SK-N-SH treated with all-trans-retinoic acid at 6 μM for 48 hours (cell line): ENCODE measurements at regions not wholly inside any gene's neighbourhood (a gene's known extent, or its start where the extent isn't known, plus 50 kb on each side); places are given as distances from the start of the nearest gene placed in this dataset.

Experiments used
- GLIS3 ChIP-seq: fragments of 250-450 bp; sonication (Bioruptor Pico); IDR thresholded peaks from 2 replicates; pipeline ENCODE4 v1.5.0; 2020; ENCODE audit warnings: mild to moderate bottlenecking, moderate library complexity
- ISL1 ChIP-seq: fragments of 250-450 bp; sonication (Bioruptor Pico); IDR thresholded peaks from 2 replicates; pipeline ENCODE4 v2.1.2; 2022; ENCODE audit warnings: mild to moderate bottlenecking, moderate library complexity
- OSR1 ChIP-seq: fragments of 250-450 bp; sonication (Bioruptor Pico); IDR thresholded peaks from 2 replicates; pipeline ENCODE4 v1.8.0; 2022; ENCODE audit warnings: moderate library complexity, mild to moderate bottlenecking, inconsistent platforms
- RARB ChIP-seq: fragments of 250-450 bp; sonication (Bioruptor Pico); IDR thresholded peaks from 2 replicates; pipeline ENCODE4 v1.8.0; 2021; ENCODE audit warnings: mild to moderate bottlenecking, moderate library complexity
- SNAI2 ChIP-seq: fragments of 250-450 bp; sonication (Bioruptor Pico); IDR thresholded peaks from 2 replicates; pipeline ENCODE4 v1.5.0; 2020; ENCODE audit warnings: mild to moderate bottlenecking, moderate library complexity
- TOX ChIP-seq: fragments of 250-450 bp; sonication (Bioruptor Pico); IDR thresholded peaks from 2 replicates; pipeline ENCODE4 v1.8.0; 2021; ENCODE audit warnings: mild to moderate bottlenecking, moderate library complexity, borderline replicate concordance
- ZC3H10 ChIP-seq: fragments of 250-450 bp; sonication (Bioruptor Pico); IDR thresholded peaks from 2 replicates; pipeline ENCODE4 v1.5.1; 2021; ENCODE audit warnings: mild to moderate bottlenecking, moderate library complexity
- ZFP3 ChIP-seq: fragments of 250-450 bp; sonication (Bioruptor Pico); IDR thresholded peaks from 2 replicates; pipeline ENCODE4 v1.5.0; 2020; ENCODE audit warnings: mild to moderate bottlenecking, moderate library complexity
- ZFP30 ChIP-seq: fragments of 450-650 bp; formaldehyde crosslinking; IDR thresholded peaks from 2 replicates; pipeline ENCODE4 v1.5.0; 2022; ENCODE audit warnings: mild to moderate bottlenecking, moderate library complexity
- ZNF70 ChIP-seq: fragments of 450-650 bp; formaldehyde crosslinking; IDR thresholded peaks from 2 replicates; pipeline ENCODE4 v1.5.0; 2020; ENCODE audit warnings: mild to moderate bottlenecking, moderate library complexity
- ZNF8 ChIP-seq: fragments of 450-650 bp; formaldehyde crosslinking; IDR thresholded peaks from 2 replicates; pipeline ENCODE4 v1.5.0; 2020; ENCODE audit warnings: mild to moderate bottlenecking, moderate library complexity
- TF ChIP-seq, protein P1 (sequence below): fragments of 250-450 bp; sonication (Bioruptor Pico); IDR thresholded peaks from 2 replicates; pipeline ENCODE4 v1.5.1; 2020; ENCODE audit warnings: low read depth, mild to moderate bottlenecking, moderate library complexity
- TF ChIP-seq, protein P2 (sequence below): fragments of 250-450 bp; sonication (Bioruptor Pico); IDR thresholded peaks from 2 replicates; pipeline ENCODE4 v1.8.0; 2020; ENCODE audit warnings: mild to moderate bottlenecking, moderate library complexity, borderline replicate concordance

DNA sequence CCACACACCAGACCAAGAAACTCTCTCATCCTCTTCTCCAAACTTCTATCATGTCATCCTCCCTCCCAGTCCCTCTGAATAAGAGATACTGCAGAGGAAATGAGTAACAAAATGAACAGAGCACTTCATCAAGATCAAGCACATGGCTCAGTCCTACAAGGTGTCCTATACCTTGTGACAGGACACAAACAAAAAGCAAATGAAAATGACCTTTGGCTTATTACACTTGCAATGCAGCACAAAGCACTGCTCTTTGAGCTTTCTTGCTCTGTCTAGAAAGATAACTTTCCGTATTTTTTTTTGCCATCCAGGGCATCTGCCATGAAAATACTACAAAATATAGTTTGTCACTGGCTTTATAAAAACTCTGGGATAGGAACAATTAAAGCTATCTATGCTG is 402.7 kb downstream of the HNRNPD start:
- TF ChIP-seq ZFP3 (CRISPR knock-in tag) (no peak), ZC3H10 (no peak), ZNF70 (CRISPR knock-in tag) (no peak), ZFP30 (no peak), OSR1 (CRISPR knock-in tag) (no peak), TOX (CRISPR knock-in tag) (no peak), RARB (CRISPR knock-in tag) (no peak), ISL1 (CRISPR knock-in tag) (no peak), ZNF8 (CRISPR knock-in tag) (no peak), GLIS3 (CRISPR knock-in tag) (no peak), SNAI2 (no peak)
- TF ChIP-seq, protein P1, sequence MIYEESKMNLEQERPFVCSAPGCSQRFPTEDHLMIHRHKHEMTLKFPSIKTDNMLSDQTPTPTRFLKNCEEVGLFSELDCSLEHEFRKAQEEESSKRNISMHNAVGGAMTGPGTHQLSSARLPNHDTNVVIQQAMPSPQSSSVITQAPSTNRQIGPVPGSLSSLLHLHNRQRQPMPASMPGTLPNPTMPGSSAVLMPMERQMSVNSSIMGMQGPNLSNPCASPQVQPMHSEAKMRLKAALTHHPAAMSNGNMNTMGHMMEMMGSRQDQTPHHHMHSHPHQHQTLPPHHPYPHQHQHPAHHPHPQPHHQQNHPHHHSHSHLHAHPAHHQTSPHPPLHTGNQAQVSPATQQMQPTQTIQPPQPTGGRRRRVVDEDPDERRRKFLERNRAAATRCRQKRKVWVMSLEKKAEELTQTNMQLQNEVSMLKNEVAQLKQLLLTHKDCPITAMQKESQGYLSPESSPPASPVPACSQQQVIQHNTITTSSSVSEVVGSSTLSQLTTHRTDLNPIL (CRISPR knock-in tag), result no peak
- TF ChIP-seq, protein P2, sequence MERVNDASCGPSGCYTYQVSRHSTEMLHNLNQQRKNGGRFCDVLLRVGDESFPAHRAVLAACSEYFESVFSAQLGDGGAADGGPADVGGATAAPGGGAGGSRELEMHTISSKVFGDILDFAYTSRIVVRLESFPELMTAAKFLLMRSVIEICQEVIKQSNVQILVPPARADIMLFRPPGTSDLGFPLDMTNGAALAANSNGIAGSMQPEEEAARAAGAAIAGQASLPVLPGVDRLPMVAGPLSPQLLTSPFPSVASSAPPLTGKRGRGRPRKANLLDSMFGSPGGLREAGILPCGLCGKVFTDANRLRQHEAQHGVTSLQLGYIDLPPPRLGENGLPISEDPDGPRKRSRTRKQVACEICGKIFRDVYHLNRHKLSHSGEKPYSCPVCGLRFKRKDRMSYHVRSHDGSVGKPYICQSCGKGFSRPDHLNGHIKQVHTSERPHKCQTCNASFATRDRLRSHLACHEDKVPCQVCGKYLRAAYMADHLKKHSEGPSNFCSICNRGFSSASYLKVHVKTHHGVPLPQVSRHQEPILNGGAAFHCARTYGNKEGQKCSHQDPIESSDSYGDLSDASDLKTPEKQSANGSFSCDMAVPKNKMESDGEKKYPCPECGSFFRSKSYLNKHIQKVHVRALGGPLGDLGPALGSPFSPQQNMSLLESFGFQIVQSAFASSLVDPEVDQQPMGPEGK (CRISPR knock-in tag), result no peak
